GM23338 (cell line): ENCODE measurements at regions not wholly inside any gene's neighbourhood (a gene's known extent, or its start where the extent isn't known, plus 50 kb on each side); places are given as distances from the start of the nearest gene placed in this dataset.
A peak's percentile ranks its signal among the peaks of the same experiment; 100 is the strongest.

Experiments
- ATAC-seq: fragments of 200-7000 bp; cut with Tn5 transposase; 3 replicates; pipeline ENCODE4 v1.9.1; 2020
- DNase-seq: peaks from one replicate; pipeline ENCODE4 v3.0.0-alpha.2; 2015; ENCODE audit warnings: low spot score
- H2AFZ ChIP-seq: fragments of 200-600 bp; sonication (generic); 2 replicates; pipeline ENCODE4 v1.8.0; 2016; ENCODE audit warnings: antibody characterized with exemption, mild to moderate bottlenecking, moderate library complexity
- H3F3A ChIP-seq: fragments of 200-600 bp; sonication (generic); replicated peaks from 2 replicates; pipeline ENCODE4 v1.8.0; 2017; ENCODE audit warnings: antibody characterized with exemption, mixed run types, low read depth
- H3K27ac ChIP-seq: fragments of 200-600 bp; sonication (generic); 2 replicates; pipeline ENCODE4 v1.6.1; 2016; ENCODE audit warnings: low read depth
- H3K27me3 ChIP-seq: fragments of 200-600 bp; sonication (generic); 2 replicates; pipeline ENCODE4 v1.8.0; 2016; ENCODE audit warnings: mild to moderate bottlenecking, mixed run types, moderate library complexity; ENCODE audit not compliant: insufficient read depth
- H3K36me3 ChIP-seq: fragments of 200-600 bp; sonication (generic); 2 replicates; pipeline ENCODE4 v1.8.0; 2016; ENCODE audit warnings: mild to moderate bottlenecking; ENCODE audit not compliant: insufficient read depth
- H3K4me1 ChIP-seq: fragments of 200-600 bp; sonication (generic); 2 replicates; pipeline ENCODE4 v1.8.0; 2016; ENCODE audit warnings: mild to moderate bottlenecking, moderate library complexity; ENCODE audit not compliant: insufficient read depth
- H3K4me2 ChIP-seq: fragments of 200-600 bp; sonication (generic); 2 replicates; pipeline ENCODE4 v1.7.1; 2017; ENCODE audit warnings: mixed run types
- H3K4me3 ChIP-seq: fragments of 200-600 bp; sonication (generic); 2 replicates; pipeline ENCODE4 v1.6.1; 2016; ENCODE audit warnings: mixed run types
- H3K79me2 ChIP-seq: fragments of 200-600 bp; sonication (generic); replicated peaks from 2 replicates; pipeline ENCODE4 v1.8.0; 2017; ENCODE audit warnings: mild to moderate bottlenecking; ENCODE audit not compliant: insufficient read depth
- H3K9me2 ChIP-seq: fragments of 200-600 bp; sonication (generic); 2 replicates; pipeline ENCODE4 v1.8.0; 2017; ENCODE audit not compliant: insufficient read depth
- H4K20me1 ChIP-seq: fragments of 200-600 bp; sonication (generic); replicated peaks from 2 replicates; pipeline ENCODE4 v1.8.0; 2017; ENCODE audit warnings: mild to moderate bottlenecking; ENCODE audit not compliant: insufficient read depth
- H3K27ac Mint-ChIP-seq: 2 replicates; pipeline ENCODE4 v1.8.0; 2020; ENCODE audit warnings: inconsistent platforms, mild to moderate bottlenecking, moderate library complexity, mixed read lengths
- H3K27me3 Mint-ChIP-seq: 3 replicates; pipeline ENCODE4 v1.8.0; 2022; ENCODE audit warnings: low read depth, mild to moderate bottlenecking, moderate library complexity, mixed read lengths, inconsistent platforms; ENCODE audit not compliant: insufficient read depth, poor library complexity
- H3K36me3 Mint-ChIP-seq: 3 replicates; pipeline ENCODE4 v1.8.0; 2021; ENCODE audit warnings: low read depth, mild to moderate bottlenecking, inconsistent platforms, moderate library complexity, mixed read lengths
- H3K4me1 Mint-ChIP-seq: 3 replicates; pipeline ENCODE4 v1.8.0; 2020; ENCODE audit warnings: mild to moderate bottlenecking, inconsistent platforms, mixed read lengths
- H3K4me3 Mint-ChIP-seq: 3 replicates; pipeline ENCODE4 v1.8.0; 2021; ENCODE audit warnings: moderate library complexity, mild to moderate bottlenecking, inconsistent platforms, mixed read lengths
- H3K9me3 Mint-ChIP-seq: 3 replicates; pipeline ENCODE4 v1.8.0; 2020; ENCODE audit warnings: moderate library complexity, mild to moderate bottlenecking, inconsistent platforms, mixed read lengths
- EZH2 ChIP-seq: fragments of 200-600 bp; sonication (generic); IDR thresholded peaks from one replicate; pipeline ENCODE4 v1.8.0; 2017; ENCODE audit warnings: antibody characterized with exemption, mild to moderate bottlenecking, low read depth; ENCODE audit not compliant: unreplicated experiment
- JUNB ChIP-seq: IDR thresholded peaks from one replicate; pipeline ENCODE4 v1.6.1; 2016; ENCODE audit warnings: antibody characterized with exemption; ENCODE audit not compliant: unreplicated experiment
- POLR2AphosphoS5 ChIP-seq: IDR thresholded peaks from 2 replicates; pipeline ENCODE4 v1.6.1; 2016; ENCODE audit warnings: antibody characterized with exemption, low read depth
- ZNF114 ChIP-seq: fragments of 250-450 bp; sonication (Bioruptor Pico); IDR thresholded peaks from 2 replicates; pipeline ENCODE4 v1.5.0; 2020; ENCODE audit warnings: mild to moderate bottlenecking, moderate library complexity
- ZNF462 ChIP-seq: fragments of 250-450 bp; sonication (Bioruptor Pico); IDR thresholded peaks from 2 replicates; pipeline ENCODE4 v1.5.0; 2020; ENCODE audit warnings: mild to moderate bottlenecking, moderate library complexity
- TF ChIP-seq, protein P1 (sequence below): IDR thresholded peaks from one replicate; pipeline ENCODE4 v1.6.1; 2018; ENCODE audit warnings: antibody characterized with exemption; ENCODE audit not compliant: unreplicated experiment

DNA sequence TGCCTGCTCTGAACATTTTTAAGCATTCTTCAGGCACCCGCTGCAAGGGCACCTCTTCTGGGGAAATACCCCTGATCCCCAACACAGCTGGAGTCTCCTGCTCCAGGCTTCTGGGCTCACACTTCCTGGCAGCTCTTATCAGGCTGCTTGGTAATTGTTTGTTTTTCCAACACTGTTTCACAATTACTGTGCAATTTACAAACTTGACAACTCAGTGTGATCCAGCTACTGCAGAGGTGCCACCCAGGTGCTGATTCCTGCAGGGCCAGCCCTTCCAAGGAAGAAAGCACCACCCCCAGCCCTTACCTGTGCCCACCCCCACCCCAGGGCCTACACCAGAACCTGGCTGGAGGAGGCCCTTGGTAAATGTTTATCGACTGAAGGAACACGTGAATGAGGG is 66.5 kb downstream of the MAGEF1 start (continued):
- TF ChIP-seq ZNF462 (CRISPR knock-in tag), result no peak

DNA sequence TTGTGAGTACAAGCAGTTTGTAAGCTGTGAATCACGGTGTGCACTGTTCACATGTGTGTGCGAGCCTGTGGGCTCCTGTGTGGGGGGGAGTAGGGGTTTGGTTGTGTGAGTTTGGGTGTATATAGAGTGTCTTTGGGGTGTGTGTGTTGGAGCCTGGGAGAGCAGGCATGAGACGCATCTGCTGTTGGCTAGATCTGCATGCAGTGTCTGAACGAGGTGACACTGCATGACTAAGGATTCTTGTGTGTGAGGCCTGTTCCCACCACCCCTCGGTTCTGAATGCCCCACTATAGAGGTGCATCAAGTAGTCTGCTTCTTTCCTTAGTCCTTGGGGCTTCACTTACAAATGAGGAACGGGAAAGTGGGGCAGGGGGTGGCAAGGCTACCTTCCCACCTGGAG is 68.4 kb downstream of the MAGEF1 start:
- Histone ChIP-seq H4K20me1 (no peaks in the 10 kb centered on the region; the same call in 1 of the 2 replicates), H3K9me2 (0 out of 2 replicates have a peak, but pooled peaks cover 4% of the 10 kb centered on the region), H3F3A (no peaks in the 10 kb centered on the region), H3K4me3 (no peak overlapping the region), H3K4me2 (no peak overlapping the region), H2AFZ (peak overlapping the region; percentile 28; the same call in 1 of the 2 replicates), H3K4me1 (no peaks in the 10 kb centered on the region), H3K27me3 (no peaks in the 10 kb centered on the region), H3K36me3 (no peaks in the 10 kb centered on the region), H3K79me2 (no peaks in the 10 kb centered on the region), H3K27ac (no peak overlapping the region)
- Mint-ChIP-seq H3K4me3 (no peak overlapping the region), H3K9me3 (no peaks in the 10 kb centered on the region; the same call in 2 of the 3 replicates), H3K27me3 (peaks cover 16% of the 10 kb centered on the region), H3K4me1 (peaks cover 17% of the 10 kb centered on the region), H3K36me3 (no peaks in the 10 kb centered on the region), H3K27ac (peak overlapping the region; percentile 42; the same call in 1 of the 2 replicates)
- no peak for DNase-seq
- peak; percentile 27; the same call in 1 of the 3 replicates for ATAC-seq
- no peak for TF ChIP-seq ZNF462 (CRISPR knock-in tag)
- no peak for TF ChIP-seq ZNF114 (CRISPR knock-in tag)
- no peak for TF ChIP-seq EZH2
- no peak for TF ChIP-seq POLR2AphosphoS5
- no peak for TF ChIP-seq JUNB
- TF ChIP-seq, protein P1, sequence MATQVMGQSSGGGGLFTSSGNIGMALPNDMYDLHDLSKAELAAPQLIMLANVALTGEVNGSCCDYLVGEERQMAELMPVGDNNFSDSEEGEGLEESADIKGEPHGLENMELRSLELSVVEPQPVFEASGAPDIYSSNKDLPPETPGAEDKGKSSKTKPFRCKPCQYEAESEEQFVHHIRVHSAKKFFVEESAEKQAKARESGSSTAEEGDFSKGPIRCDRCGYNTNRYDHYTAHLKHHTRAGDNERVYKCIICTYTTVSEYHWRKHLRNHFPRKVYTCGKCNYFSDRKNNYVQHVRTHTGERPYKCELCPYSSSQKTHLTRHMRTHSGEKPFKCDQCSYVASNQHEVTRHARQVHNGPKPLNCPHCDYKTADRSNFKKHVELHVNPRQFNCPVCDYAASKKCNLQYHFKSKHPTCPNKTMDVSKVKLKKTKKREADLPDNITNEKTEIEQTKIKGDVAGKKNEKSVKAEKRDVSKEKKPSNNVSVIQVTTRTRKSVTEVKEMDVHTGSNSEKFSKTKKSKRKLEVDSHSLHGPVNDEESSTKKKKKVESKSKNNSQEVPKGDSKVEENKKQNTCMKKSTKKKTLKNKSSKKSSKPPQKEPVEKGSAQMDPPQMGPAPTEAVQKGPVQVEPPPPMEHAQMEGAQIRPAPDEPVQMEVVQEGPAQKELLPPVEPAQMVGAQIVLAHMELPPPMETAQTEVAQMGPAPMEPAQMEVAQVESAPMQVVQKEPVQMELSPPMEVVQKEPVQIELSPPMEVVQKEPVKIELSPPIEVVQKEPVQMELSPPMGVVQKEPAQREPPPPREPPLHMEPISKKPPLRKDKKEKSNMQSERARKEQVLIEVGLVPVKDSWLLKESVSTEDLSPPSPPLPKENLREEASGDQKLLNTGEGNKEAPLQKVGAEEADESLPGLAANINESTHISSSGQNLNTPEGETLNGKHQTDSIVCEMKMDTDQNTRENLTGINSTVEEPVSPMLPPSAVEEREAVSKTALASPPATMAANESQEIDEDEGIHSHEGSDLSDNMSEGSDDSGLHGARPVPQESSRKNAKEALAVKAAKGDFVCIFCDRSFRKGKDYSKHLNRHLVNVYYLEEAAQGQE, result no peak
